ENCODE measurements at regions not wholly inside any gene's neighbourhood (a gene's known extent, or its start where the extent isn't known, plus 50 kb on each side); places are given as distances from the start of the nearest gene placed in this dataset.

DNA sequence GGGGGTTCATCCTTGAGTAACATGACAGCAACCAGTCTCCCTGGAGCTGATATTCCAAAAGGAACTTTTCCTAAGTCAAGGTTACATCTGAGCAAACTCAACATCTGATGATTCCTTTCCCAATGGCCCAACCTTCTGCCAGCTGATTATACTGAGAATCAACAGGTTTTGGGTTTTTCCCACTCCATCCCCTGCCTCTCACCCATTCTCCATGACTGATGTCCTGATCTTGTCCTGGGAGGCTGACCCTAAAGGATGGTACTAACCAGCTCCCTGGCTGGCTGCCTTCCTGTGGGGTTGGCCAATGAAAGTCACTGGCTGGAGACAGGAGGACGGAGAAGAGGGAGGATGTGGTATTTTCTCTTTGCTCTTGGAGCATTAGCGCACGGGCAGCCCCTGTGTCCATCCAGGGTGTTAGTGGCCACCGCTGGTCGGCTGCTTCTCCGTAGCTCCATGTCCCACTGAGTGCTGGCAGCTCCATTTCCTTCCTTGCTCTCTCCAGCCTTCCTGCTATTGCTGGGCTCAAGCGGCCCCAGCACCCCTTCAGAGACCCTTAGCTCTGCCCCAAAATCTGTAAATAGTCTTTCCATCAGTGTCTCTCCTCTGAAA is 306.2 kb upstream of the PITRM1 start:
- TF ChIP-seq ZFP3 (CRISPR knock-in tag; IDR thresholded peaks at IDR 0.05): no peak
- no peak for TF ChIP-seq RARB (CRISPR knock-in tag; IDR thresholded peaks at IDR 0.05)
- no peak for TF ChIP-seq ZNF8 (CRISPR knock-in tag; IDR thresholded peaks at IDR 0.05)
- no peak for TF ChIP-seq ZNF565 (CRISPR knock-in tag; conservative IDR thresholded peaks at IDR 0.05; ENCODE audit: low read depth)
- TF ChIP-seq ZC3H10 (CRISPR knock-in tag; IDR thresholded peaks at IDR 0.05): no peak
- TF ChIP-seq, protein P1, sequence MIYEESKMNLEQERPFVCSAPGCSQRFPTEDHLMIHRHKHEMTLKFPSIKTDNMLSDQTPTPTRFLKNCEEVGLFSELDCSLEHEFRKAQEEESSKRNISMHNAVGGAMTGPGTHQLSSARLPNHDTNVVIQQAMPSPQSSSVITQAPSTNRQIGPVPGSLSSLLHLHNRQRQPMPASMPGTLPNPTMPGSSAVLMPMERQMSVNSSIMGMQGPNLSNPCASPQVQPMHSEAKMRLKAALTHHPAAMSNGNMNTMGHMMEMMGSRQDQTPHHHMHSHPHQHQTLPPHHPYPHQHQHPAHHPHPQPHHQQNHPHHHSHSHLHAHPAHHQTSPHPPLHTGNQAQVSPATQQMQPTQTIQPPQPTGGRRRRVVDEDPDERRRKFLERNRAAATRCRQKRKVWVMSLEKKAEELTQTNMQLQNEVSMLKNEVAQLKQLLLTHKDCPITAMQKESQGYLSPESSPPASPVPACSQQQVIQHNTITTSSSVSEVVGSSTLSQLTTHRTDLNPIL (CRISPR knock-in tag; IDR thresholded peaks at IDR 0.05; ENCODE audit: low read depth): no peak
